NCI-H1105 treated with DMSO at 0.1 percent for 48 hours (cell line): ENCODE measurements at regions not wholly inside any gene's neighbourhood (a gene's known extent, or its start where the extent isn't known, plus 50 kb on each side); places are given as distances from the start of the nearest gene placed in this dataset.
"Not testable (repeated sequence)": the region's sequence is repeated elsewhere in the genome, so short reads cannot be mapped to it uniquely, and the experiment has no call there.

Experiments used
- DNase-seq: peaks from one replicate; lab custom pipeline; 2025; lab: John Stamatoyannopoulos, UW

GRCh38 chr14:52122163-52122562, 53.3 kb upstream of the NID2 start:
- not testable (repeated sequence) for DNase-seq

GRCh38 chr14:52121441-52121840, 52.6 kb upstream of the NID2 start:
- DNase-seq: no peak

- no peak for DNase-seq
Observed at GRCh38 chr14:52119030-52119429, 50.2 kb upstream of the NID2 start.
